GM18508 (cell line): ENCODE measurements at regions not wholly inside any gene's neighbourhood (a gene's known extent, or its start where the extent isn't known, plus 50 kb on each side); places are given as distances from the start of the nearest gene placed in this dataset.

Experiments
- ATAC-seq: cut with Tn5 transposase; IDR thresholded peaks from one replicate; pipeline ENCODE4 v1.9.1; 2021; ENCODE audit warnings: moderate number of reproducible peaks; ENCODE audit not compliant: insufficient read depth, unreplicated experiment

DNA sequence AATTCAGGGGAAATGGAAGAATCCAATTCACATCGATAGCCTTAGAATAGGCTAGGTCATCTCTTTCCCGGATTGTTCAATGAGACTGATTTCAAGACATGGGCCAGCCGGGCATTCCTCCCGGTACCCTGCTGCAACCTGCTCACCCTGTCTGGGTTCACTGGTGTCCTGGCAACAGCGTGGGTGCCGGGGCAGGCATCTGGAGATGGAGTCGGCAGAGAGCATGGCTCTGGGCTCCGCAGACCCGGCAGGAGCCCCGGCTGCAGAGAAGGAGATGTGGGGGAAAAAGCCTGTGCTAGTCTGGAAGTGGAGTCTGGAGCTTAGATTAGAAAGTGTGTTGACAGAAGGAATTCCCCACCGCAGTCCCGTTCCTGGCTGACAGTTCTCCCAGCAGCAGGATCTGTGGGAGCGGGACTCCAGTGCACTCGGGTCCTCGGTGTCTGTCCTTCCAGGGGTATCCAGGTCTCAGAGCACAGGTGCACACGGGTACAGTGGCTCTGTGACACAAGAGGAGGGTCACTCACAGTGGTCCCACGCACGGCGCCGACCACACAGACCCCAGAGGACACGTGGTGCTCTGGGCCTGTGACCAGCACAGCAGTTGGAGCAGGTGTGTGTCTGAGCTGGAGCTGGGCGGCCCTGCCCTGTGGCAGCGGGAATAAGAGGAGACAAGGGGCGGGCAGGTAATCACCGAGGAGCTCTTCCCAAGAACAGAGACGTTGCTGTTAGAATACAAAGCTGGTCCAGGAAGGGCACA, 65.7 kb upstream of the PITRM1 start:
- no peak for ATAC-seq

- ATAC-seq: no peak
Observed at GRCh38 chr10:3237530-3237929, 64.9 kb upstream of the PITRM1 start.

- ATAC-seq: no peak
Observed at GRCh38 chr10:3236644-3237404, 64.2 kb upstream of the PITRM1 start.

GRCh38 chr10:3235996-3236510, 63.5 kb upstream of the PITRM1 start:
- ATAC-seq: no peak

DNA sequence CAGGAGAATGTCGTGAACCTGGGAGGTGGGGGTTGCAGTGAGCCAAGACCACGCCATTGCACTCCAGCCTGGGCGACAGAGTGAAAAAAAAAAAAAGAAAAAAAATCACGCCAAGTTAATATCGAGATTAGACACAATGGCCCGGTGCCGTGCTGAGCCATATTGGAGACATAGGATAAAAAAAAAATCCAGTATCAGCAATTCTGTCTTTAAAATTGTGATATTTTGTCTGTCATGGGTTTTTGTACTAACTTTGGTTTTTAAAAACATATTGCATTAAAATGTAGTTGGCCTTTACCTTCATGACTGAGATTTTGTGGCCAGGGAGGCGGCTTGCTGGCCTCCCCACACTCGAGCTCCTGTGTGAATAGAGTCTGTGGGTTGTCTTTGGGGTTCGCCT, 62.8 kb upstream of the PITRM1 start:
- no peak for ATAC-seq

DNA sequence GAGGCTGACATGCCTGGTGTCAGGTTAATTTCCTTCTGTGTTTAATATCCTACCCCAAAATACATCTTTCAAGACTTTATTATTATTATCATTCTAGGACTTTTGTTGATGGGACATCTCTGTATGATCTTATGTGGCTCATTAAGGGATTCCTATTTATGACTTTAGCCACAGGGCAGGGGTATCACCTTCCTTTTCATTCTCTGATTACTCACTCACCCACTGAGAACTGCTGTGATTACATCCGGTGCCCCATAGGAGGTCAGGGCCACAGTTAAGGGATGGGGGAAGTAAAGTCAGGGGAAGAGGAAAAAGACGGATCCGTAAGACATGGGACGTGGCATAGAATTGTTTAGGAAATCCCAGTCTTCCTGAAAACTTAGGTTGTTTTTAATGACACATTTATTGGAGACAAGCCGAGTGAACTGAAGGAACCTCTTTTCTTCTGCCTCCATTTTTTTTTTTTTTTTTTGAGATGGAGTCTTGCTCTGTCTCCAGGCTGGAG, 61.0 kb upstream of the PITRM1 start:
- no peak for ATAC-seq

GRCh38 chr10:3231951-3232730, 59.6 kb upstream of the PITRM1 start:
- no peak for ATAC-seq

GRCh38 chr10:3229815-3230214, 57.2 kb upstream of the PITRM1 start:
- ATAC-seq: no peak

GRCh38 chr10:3228629-3228945, 56.0 kb upstream of the PITRM1 start:
- no peak for ATAC-seq

DNA sequence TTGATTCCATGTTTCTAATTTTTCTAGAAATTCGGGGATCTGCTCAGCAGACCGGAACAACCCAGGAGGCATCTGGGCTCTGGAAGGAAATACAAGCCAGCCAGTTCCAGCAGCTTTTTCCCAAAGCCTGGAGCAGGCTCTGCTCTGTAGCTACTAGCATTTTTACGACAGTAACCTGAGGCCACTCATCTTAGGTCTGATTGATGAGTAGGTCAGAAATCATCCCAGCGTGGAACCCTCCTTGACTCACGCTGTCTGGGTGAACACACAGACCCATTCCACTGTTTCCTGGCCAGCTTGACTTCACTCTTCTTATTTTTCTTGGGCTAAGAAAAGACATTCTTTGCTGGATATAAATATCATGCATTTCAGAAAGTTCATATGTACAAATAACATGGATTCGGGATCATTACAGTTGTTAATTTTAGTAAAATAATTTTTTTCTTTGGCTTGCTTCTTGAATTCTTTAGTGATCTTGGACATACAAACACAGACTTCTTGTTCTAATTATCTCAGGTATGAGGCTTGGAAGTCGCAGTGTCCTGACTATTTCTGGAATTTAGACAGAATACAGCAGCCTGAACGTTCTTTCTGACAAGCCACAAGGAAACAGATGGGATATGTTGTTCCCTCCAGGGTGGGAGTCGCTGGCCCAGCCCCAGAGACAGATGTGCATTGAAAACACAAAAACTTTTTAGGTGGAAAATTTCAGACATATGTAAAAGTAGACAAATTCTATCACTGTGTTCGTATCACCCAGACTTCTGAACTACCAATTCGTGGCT, 54.6 kb upstream of the PITRM1 start:
- no peak for ATAC-seq

GRCh38 chr10:3225561-3225960, 53.0 kb upstream of the PITRM1 start:
- ATAC-seq: no peak

DNA sequence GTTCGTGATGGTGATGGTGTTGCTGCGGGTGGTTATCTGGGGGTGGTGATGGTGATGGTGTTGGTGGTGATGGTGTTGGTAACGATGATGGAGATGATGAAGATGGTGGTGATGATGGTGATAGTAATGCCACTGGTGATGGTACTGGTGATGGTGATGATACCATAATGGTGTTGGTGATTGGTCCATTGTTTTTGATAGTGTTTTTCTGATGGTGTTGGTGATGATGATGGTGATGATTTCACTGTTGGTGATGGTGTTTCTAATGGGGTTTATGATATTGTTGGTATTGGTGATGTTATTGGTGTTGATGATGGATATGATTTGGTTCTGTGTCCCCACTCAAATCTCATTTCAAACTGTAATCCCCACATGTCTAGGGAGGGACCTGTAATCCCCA, 51.7 kb upstream of the PITRM1 start:
- no peak for ATAC-seq

- no peak for ATAC-seq
Observed at GRCh38 chr10:3222626-3223025, 50.0 kb upstream of the PITRM1 start.
